ENCODE measurements at regions not wholly inside any gene's neighbourhood (a gene's known extent, or its start where the extent isn't known, plus 50 kb on each side); places are given as distances from the start of the nearest gene placed in this dataset.

DNA sequence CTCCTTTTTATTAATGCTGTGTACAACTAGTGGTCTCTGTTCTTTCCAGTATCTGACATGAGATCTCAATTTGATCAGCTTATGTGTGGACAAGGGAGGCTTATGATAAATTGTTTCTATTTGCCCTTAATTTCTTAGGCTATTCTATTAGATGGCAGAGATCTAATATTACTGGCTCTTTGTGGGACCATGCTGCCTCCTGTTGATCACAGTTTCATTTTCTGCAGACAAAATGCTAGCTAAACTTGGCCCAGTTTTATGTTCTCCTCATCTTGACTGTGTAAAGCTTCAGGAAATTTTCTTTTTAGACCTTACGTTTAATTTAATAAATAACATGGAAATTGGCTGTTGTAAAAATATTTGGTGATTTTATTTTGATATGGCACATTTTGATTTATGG is 627.1 kb upstream of the AADAT start:
- TF ChIP-seq, protein P1, sequence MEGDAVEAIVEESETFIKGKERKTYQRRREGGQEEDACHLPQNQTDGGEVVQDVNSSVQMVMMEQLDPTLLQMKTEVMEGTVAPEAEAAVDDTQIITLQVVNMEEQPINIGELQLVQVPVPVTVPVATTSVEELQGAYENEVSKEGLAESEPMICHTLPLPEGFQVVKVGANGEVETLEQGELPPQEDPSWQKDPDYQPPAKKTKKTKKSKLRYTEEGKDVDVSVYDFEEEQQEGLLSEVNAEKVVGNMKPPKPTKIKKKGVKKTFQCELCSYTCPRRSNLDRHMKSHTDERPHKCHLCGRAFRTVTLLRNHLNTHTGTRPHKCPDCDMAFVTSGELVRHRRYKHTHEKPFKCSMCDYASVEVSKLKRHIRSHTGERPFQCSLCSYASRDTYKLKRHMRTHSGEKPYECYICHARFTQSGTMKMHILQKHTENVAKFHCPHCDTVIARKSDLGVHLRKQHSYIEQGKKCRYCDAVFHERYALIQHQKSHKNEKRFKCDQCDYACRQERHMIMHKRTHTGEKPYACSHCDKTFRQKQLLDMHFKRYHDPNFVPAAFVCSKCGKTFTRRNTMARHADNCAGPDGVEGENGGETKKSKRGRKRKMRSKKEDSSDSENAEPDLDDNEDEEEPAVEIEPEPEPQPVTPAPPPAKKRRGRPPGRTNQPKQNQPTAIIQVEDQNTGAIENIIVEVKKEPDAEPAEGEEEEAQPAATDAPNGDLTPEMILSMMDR (IDR thresholded peaks at IDR 0.05; ENCODE audit: low read depth, low read length, missing control alignments): peak; percentile 13
- no peak overlapping the region for H3K4me3 ChIP-seq (ENCODE audit: low read depth, low read length)
- no peak for DNase-seq (ENCODE audit: low read depth)

DNA sequence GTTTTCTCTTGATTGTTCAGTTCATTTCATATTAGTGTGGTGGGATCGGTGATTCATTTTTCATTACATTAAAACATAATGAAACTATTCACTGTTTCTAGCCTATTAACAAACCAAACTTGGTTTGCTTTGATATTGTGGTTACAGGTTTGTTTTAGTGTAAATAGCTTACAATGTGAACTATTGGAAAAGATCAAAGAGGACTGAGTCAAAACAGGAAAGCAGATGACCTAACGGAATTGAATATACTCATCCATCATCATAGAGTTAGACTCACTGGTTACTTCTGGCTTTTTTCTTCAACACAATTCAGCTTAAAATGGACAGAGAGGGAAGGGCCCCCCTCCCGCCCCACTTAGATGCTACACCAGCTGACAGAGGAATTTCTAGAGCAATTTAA is 616.2 kb upstream of the AADAT start:
- no peak for DNase-seq (ENCODE audit: low read depth)
- TF ChIP-seq, protein P1 (IDR thresholded peaks at IDR 0.05; ENCODE audit: low read depth, low read length, missing control alignments): no peak
- no peak overlapping the region for H3K4me3 ChIP-seq (ENCODE audit: low read depth, low read length)

DNA sequence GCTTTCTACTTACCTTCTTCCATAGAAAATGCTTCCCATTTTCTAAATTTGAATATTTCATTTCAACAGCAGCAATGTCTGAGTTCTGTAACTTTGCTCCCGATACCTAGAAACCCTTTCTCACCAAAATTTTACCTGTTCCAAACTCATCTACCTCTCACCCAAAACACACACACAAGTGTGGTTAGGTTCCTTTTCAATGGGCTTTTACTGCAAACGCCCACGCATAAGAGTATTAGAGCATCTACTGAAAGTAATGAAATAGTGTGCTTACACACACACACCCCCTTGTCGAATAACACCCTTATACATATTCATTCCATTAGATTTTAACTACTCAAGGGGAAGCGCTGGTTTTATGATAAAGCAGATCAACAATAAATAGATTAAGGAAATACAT is 610.3 kb upstream of the AADAT start:
- no peak overlapping the region for H3K4me3 ChIP-seq (ENCODE audit: low read depth, low read length)
- TF ChIP-seq, protein P1 (IDR thresholded peaks at IDR 0.05; ENCODE audit: low read depth, low read length, missing control alignments): no peak
- DNase-seq (ENCODE audit: low read depth): no peak

DNA sequence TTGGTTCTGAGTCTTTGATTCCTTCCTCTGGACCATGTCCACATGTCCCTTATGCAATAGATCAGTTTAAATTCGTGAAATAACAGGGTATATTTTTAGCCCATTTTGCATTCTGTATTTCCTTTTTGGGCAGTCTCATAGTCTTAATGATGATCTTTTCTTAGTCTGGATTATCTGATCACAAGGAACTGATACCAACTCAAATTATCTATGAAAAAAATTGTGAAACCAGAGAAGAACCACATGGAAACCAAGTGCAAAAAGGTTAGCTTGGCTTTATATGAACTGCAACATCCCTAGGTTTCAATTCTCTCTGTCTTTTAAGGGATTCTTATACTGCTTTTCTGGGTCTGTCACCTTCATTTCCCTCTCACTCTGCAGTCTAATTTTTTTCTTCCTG is 608.6 kb upstream of the AADAT start:
- H3K4me3 ChIP-seq (ENCODE audit: low read depth, low read length): no peak overlapping the region
- no peak for DNase-seq (ENCODE audit: low read depth)
- TF ChIP-seq, protein P1 (IDR thresholded peaks at IDR 0.05; ENCODE audit: low read depth, low read length, missing control alignments): no peak

DNA sequence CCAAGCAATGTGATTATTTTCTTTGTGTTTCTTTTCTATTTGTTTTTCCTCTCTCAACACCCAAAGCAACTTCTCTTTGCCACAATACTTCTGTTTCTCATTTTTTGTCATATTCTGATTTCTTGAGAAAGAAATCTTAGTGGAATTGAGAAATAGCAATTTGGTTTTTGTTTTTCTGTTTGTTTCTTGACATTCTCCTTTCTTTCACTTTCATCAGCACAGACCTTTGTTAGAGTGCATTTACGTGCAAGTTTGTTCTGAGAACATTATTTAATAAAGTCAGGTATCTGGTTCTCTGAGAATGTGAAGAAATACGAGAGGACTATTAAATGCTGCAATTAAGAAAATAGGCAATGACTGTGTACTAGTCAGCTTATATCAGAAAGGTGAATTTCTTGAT is 608.1 kb upstream of the AADAT start:
- H3K4me3 ChIP-seq (ENCODE audit: low read depth, low read length): no peak overlapping the region
- TF ChIP-seq, protein P1 (IDR thresholded peaks at IDR 0.05; ENCODE audit: low read depth, low read length, missing control alignments): no peak
- no peak for DNase-seq (ENCODE audit: low read depth)

DNA sequence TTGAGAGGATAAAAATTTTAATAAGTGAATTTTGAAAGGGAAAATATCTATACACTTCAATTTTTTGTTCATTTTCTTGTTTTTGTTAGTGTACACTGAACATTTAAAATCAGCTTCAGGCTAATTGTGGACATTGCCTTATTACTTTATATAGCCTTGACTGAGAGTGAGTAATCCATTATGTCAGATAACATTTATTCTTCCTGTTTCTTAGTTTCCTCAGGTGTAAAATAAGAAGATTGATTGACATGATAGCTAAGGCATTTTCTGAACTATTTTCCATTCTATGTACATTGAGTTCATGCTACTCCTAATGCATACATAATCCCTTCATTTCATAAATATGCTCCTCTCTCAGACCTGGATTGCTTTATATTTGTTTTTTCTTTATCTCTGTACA is 607.3 kb upstream of the AADAT start:
- no peak overlapping the region for H3K4me3 ChIP-seq (ENCODE audit: low read depth, low read length)
- TF ChIP-seq, protein P1 (IDR thresholded peaks at IDR 0.05; ENCODE audit: low read depth, low read length, missing control alignments): no peak
- DNase-seq (ENCODE audit: low read depth): no peak

DNA sequence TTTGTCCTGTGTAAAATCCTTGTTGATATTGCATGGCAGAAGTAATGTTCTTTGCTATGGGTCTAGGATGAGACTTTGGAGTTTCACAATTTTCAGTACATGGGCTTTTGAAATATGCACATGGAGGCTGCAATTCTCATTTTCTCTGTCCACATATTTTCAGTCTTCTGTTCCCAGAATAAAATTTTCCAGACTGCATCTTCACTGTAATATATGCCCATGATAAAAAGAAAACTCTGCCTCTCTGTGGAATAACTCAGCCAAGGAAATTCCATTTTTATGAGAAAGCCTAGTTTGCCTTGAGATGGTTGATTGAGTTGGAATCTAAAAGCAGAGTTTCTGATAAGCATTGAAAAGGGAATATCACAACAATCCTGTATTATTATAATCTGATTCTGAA is 601.4 kb upstream of the AADAT start:
- DNase-seq (ENCODE audit: low read depth): no peak
- TF ChIP-seq, protein P1 (IDR thresholded peaks at IDR 0.05; ENCODE audit: low read depth, low read length, missing control alignments): no peak
- no peak overlapping the region for H3K4me3 ChIP-seq (ENCODE audit: low read depth, low read length)
